ENCODE measurements at regions not wholly inside any gene's neighbourhood (a gene's known extent, or its start where the extent isn't known, plus 50 kb on each side); places are given as distances from the start of the nearest gene placed in this dataset.

DNA sequence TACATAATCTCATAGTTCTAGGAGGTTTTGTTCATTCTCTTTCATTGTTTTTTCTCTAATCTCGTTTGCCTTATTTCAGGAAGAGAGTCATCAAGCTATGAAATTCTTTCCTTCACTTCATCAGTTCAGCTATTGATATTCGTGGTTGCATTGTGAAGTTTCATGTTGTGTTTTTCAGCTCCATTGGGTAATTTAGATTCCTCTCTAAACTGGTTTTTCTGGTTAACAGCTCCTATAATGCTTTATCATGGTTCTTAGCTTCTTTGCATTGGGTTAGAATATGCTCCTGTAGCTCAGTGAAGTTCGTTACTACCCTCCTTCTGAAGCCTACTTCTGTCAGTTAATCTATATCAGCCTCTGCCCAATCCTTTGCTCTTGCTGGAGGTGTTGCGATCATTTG lies 69.4 kb upstream of the CD96 start:
- DNase-seq (ENCODE audit: low spot score), result no peak
- no peak overlapping the region for H3K4me3 Mint-ChIP-seq (ENCODE audit: unreplicated experiment)
- H3K9me3 Mint-ChIP-seq (ENCODE audit: low read depth), result peaks cover 25% of the 10 kb centered on the region
- peaks cover 11% of the 10 kb centered on the region for H3K4me1 Mint-ChIP-seq (ENCODE audit: low read depth)
- H3K36me3 Mint-ChIP-seq (ENCODE audit: low read depth), result peaks cover 5% of the 10 kb centered on the region
- TF ChIP-seq CTCF (IDR thresholded peaks at IDR 0.05), result no peak
- H3K27me3 Mint-ChIP-seq (ENCODE audit: low read depth), result peaks cover 17% of the 10 kb centered on the region
- peak overlapping the region; percentile 59 for H3K27ac Mint-ChIP-seq (ENCODE audit: unreplicated experiment)

DNA sequence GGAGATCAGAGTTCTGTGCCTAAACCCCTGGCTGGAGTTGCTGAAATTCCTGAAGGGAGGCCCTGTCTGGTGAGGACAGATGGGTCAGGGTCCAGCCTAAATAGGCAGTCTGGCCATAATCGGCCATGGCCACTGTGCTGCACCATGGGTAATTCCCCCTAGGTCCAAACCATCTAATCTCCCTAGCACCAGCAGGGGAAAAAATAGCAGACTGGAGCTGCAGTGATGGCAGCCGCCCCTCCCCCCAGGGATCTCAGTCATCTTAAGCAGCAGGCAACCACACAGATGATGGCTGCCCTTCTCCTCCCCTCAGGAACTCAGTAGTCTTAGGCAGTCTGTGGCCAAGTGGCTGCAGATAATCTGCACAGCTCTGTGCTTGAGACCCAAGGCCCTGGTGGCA lies 68.4 kb upstream of the CD96 start:
- no peak for DNase-seq (ENCODE audit: low spot score)
- H3K4me3 Mint-ChIP-seq (ENCODE audit: unreplicated experiment), result no peak overlapping the region
- peaks cover 18% of the 10 kb centered on the region for H3K27me3 Mint-ChIP-seq (ENCODE audit: low read depth)
- TF ChIP-seq CTCF (IDR thresholded peaks at IDR 0.05), result no peak
- peaks cover 25% of the 10 kb centered on the region for H3K9me3 Mint-ChIP-seq (ENCODE audit: low read depth)
- H3K4me1 Mint-ChIP-seq (ENCODE audit: low read depth), result peaks cover 11% of the 10 kb centered on the region
- peaks cover 5% of the 10 kb centered on the region for H3K36me3 Mint-ChIP-seq (ENCODE audit: low read depth)
- H3K27ac Mint-ChIP-seq (ENCODE audit: unreplicated experiment), result no peak overlapping the region

DNA sequence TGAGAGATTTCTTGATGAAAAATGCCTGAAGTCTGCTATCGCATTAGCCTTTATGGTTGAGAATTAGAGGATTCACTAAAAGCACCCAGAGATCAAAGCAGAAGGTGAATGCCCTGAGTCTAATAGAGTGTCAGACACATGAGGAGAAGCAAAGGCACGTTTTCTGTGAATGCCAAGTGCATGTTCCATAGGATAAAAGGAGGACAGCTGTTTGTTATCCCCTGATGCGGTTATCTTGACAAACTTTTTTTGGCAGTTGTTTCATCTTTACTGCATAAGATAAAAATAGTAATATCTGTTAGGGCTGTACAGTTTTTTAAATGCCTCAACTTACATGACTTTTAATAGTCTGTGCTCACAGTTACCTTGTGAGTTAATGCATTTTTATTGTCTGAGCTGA lies 65.3 kb upstream of the CD96 start:
- Mint-ChIP-seq H3K27me3 (ENCODE audit: low read depth) (peaks cover 11% of the 10 kb centered on the region), H3K4me1 (ENCODE audit: low read depth) (peaks cover 19% of the 10 kb centered on the region), H3K27ac (ENCODE audit: unreplicated experiment) (no peak overlapping the region), H3K36me3 (ENCODE audit: low read depth) (peaks cover under 1% of the 10 kb centered on the region), H3K4me3 (ENCODE audit: unreplicated experiment) (no peak overlapping the region), H3K9me3 (ENCODE audit: low read depth) (peaks cover 10% of the 10 kb centered on the region)
- no peak for DNase-seq (ENCODE audit: low spot score)
- no peak for TF ChIP-seq CTCF (IDR thresholded peaks at IDR 0.05)

- DNase-seq (ENCODE audit: low spot score), result no peak
- no peak for TF ChIP-seq CTCF (IDR thresholded peaks at IDR 0.05)
- peaks cover 11% of the 10 kb centered on the region for H3K27me3 Mint-ChIP-seq (ENCODE audit: low read depth)
- no peak overlapping the region for H3K4me3 Mint-ChIP-seq (ENCODE audit: unreplicated experiment)
- H3K9me3 Mint-ChIP-seq (ENCODE audit: low read depth), result peaks cover 7% of the 10 kb centered on the region
- no peak overlapping the region for H3K27ac Mint-ChIP-seq (ENCODE audit: unreplicated experiment)
- H3K4me1 Mint-ChIP-seq (ENCODE audit: low read depth), result peaks cover 26% of the 10 kb centered on the region
- H3K36me3 Mint-ChIP-seq (ENCODE audit: low read depth), result no peaks in the 10 kb centered on the region
These were observed 61.9 kb upstream of the CD96 start for GRCh38 chr3:111480091-111480490.

GRCh38 chr3:111481551-111481950 lies 60.4 kb upstream of the CD96 start:
- TF ChIP-seq CTCF (IDR thresholded peaks at IDR 0.05), result no peak
- Mint-ChIP-seq H3K27ac (ENCODE audit: unreplicated experiment) (peak overlapping the region; percentile 66), H3K27me3 (ENCODE audit: low read depth) (peaks cover 10% of the 10 kb centered on the region), H3K4me3 (ENCODE audit: unreplicated experiment) (no peak overlapping the region), H3K9me3 (ENCODE audit: low read depth) (peaks cover 7% of the 10 kb centered on the region), H3K4me1 (ENCODE audit: low read depth) (peaks cover 34% of the 10 kb centered on the region), H3K36me3 (ENCODE audit: low read depth) (no peaks in the 10 kb centered on the region)
- DNase-seq (ENCODE audit: low spot score), result no peak

Measured in chondrocyte (in vitro differentiated cells).